H1 (cell line): ENCODE measurements at regions not wholly inside any gene's neighbourhood (a gene's known extent, or its start where the extent isn't known, plus 50 kb on each side); places are given as distances from the start of the nearest gene placed in this dataset.

Source experiments
- BACH1 ChIP-seq: IDR thresholded peaks from 2 replicates; pipeline ENCODE4 v1.6.1; 2012; ENCODE audit warnings: low read length, improper control_type of control experiment
- CHD2 ChIP-seq: IDR thresholded peaks from 2 replicates; pipeline ENCODE4 v1.6.1; 2012; ENCODE audit warnings: low read length, improper control_type of control experiment
- EP300 ChIP-seq, 2 experiments: IDR thresholded peaks; 1 replicate in 1 of 2; 2 replicates in 1 of 2; pipeline ENCODE4 v1.6.1; 2011 to 2012; ENCODE audit warnings: low read depth in 2 of 2, low read length in 2 of 2, mild to moderate bottlenecking in 2 of 2, borderline replicate concordance in 1 of 2, inconsistent platforms in 1 of 2, moderate library complexity in 1 of 2
- KDM1A ChIP-seq: fragments of 200-600, 300-600 bp; sonication (generic); IDR thresholded peaks from 2 replicates; pipeline ENCODE4 v1.7.1; 2016; ENCODE audit warnings: mild to moderate bottlenecking, low read length, borderline replicate concordance
- MAFK ChIP-seq: IDR thresholded peaks from 2 replicates; pipeline ENCODE4 v1.6.1; 2012; ENCODE audit warnings: low read depth, mild to moderate bottlenecking, improper control_type of control experiment, low read length
- SIN3A ChIP-seq, 2 experiments: IDR thresholded peaks in 1 of 2; conservative IDR thresholded peaks in 1 of 2; 2 replicates each; pipeline ENCODE4 v1.6.1; 2011 to 2012; ENCODE audit warnings: low read length in 2 of 2, improper control_type of control experiment in 1 of 2, low read depth in 1 of 2, mild to moderate bottlenecking in 1 of 2
- SP2 ChIP-seq: IDR thresholded peaks from 2 replicates; pipeline ENCODE4 v1.6.1; 2012; ENCODE audit warnings: mild to moderate bottlenecking, low read length, inconsistent platforms
- TF ChIP-seq, protein P1 (sequence below): fragments of 300-600 bp; sonication (generic); IDR thresholded peaks from 2 replicates; pipeline ENCODE4 v1.7.1; 2012; ENCODE audit warnings: low read length, moderate library complexity, mild to moderate bottlenecking, inconsistent platforms; ENCODE audit not compliant: insufficient replicate concordance

- TF ChIP-seq SIN3A (conservative IDR thresholded peaks at IDR 0.05 in 1 of 2, IDR thresholded peaks at IDR 0.05 in 1 of 2; ENCODE audit: low read depth in 1 of 2, low read length in 2 of 2) (no peak), MAFK (no peak), SP2 (no peak), EP300 (IDR thresholded peaks at IDR 0.05; ENCODE audit: borderline replicate concordance in 1 of 2, low read depth in 2 of 2, low read length in 2 of 2) (no peak), KDM1A (no peak), CHD2 (no peak), BACH1 (no peak)
- TF ChIP-seq, protein P1, sequence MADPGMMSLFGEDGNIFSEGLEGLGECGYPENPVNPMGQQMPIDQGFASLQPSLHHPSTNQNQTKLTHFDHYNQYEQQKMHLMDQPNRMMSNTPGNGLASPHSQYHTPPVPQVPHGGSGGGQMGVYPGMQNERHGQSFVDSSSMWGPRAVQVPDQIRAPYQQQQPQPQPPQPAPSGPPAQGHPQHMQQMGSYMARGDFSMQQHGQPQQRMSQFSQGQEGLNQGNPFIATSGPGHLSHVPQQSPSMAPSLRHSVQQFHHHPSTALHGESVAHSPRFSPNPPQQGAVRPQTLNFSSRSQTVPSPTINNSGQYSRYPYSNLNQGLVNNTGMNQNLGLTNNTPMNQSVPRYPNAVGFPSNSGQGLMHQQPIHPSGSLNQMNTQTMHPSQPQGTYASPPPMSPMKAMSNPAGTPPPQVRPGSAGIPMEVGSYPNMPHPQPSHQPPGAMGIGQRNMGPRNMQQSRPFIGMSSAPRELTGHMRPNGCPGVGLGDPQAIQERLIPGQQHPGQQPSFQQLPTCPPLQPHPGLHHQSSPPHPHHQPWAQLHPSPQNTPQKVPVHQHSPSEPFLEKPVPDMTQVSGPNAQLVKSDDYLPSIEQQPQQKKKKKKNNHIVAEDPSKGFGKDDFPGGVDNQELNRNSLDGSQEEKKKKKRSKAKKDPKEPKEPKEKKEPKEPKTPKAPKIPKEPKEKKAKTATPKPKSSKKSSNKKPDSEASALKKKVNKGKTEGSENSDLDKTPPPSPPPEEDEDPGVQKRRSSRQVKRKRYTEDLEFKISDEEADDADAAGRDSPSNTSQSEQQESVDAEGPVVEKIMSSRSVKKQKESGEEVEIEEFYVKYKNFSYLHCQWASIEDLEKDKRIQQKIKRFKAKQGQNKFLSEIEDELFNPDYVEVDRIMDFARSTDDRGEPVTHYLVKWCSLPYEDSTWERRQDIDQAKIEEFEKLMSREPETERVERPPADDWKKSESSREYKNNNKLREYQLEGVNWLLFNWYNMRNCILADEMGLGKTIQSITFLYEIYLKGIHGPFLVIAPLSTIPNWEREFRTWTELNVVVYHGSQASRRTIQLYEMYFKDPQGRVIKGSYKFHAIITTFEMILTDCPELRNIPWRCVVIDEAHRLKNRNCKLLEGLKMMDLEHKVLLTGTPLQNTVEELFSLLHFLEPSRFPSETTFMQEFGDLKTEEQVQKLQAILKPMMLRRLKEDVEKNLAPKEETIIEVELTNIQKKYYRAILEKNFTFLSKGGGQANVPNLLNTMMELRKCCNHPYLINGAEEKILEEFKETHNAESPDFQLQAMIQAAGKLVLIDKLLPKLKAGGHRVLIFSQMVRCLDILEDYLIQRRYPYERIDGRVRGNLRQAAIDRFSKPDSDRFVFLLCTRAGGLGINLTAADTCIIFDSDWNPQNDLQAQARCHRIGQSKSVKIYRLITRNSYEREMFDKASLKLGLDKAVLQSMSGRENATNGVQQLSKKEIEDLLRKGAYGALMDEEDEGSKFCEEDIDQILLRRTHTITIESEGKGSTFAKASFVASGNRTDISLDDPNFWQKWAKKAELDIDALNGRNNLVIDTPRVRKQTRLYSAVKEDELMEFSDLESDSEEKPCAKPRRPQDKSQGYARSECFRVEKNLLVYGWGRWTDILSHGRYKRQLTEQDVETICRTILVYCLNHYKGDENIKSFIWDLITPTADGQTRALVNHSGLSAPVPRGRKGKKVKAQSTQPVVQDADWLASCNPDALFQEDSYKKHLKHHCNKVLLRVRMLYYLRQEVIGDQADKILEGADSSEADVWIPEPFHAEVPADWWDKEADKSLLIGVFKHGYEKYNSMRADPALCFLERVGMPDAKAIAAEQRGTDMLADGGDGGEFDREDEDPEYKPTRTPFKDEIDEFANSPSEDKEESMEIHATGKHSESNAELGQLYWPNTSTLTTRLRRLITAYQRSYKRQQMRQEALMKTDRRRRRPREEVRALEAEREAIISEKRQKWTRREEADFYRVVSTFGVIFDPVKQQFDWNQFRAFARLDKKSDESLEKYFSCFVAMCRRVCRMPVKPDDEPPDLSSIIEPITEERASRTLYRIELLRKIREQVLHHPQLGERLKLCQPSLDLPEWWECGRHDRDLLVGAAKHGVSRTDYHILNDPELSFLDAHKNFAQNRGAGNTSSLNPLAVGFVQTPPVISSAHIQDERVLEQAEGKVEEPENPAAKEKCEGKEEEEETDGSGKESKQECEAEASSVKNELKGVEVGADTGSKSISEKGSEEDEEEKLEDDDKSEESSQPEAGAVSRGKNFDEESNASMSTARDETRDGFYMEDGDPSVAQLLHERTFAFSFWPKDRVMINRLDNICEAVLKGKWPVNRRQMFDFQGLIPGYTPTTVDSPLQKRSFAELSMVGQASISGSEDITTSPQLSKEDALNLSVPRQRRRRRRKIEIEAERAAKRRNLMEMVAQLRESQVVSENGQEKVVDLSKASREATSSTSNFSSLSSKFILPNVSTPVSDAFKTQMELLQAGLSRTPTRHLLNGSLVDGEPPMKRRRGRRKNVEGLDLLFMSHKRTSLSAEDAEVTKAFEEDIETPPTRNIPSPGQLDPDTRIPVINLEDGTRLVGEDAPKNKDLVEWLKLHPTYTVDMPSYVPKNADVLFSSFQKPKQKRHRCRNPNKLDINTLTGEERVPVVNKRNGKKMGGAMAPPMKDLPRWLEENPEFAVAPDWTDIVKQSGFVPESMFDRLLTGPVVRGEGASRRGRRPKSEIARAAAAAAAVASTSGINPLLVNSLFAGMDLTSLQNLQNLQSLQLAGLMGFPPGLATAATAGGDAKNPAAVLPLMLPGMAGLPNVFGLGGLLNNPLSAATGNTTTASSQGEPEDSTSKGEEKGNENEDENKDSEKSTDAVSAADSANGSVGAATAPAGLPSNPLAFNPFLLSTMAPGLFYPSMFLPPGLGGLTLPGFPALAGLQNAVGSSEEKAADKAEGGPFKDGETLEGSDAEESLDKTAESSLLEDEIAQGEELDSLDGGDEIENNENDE = no peak
Observed at GRCh38 chr4:4923201-4923600, 63.7 kb downstream of the MSX1 start (continued).
